Natural killer cell (primary cell): ENCODE measurements at regions not wholly inside any gene's neighbourhood (a gene's known extent, or its start where the extent isn't known, plus 50 kb on each side); places are given as distances from the start of the nearest gene placed in this dataset.

Source experiments
- ATAC-seq, 3 donors: fragments of 150-1000 bp in 2 of 3; fragments of 200-7000 bp in 1 of 3; cut with Tn5 transposase; 1 replicate in 1 of 3; 2 replicates in 2 of 3; pipeline ENCODE4 v1.10.0; 2021; ENCODE audit warnings: mild to moderate bottlenecking in 2 of 3, moderate library complexity in 2 of 3
- DNase-seq, 2 donors: peaks; one replicate each; pipeline versions ENCODE4 v3.0.0 to v3.0.0-alpha.2; 2013 to 2021; ENCODE audit warnings: mixed read lengths in 1 of 2
- H3K27ac ChIP-seq: one replicate; pipeline ENCODE4 v1.5.1; 2013; ENCODE audit warnings: mild to moderate bottlenecking, low read length
- H3K27me3 ChIP-seq: one replicate; pipeline ENCODE4 v1.6.1; 2013; ENCODE audit warnings: low read length; ENCODE audit not compliant: control insufficient read depth, insufficient read depth
- H3K36me3 ChIP-seq: one replicate; pipeline ENCODE4 v1.6.1; 2013; ENCODE audit warnings: low read length; ENCODE audit not compliant: control insufficient read depth, insufficient read depth
- H3K4me1 ChIP-seq: one replicate; pipeline ENCODE4 v1.6.1; 2013; ENCODE audit warnings: low read length; ENCODE audit not compliant: control insufficient read depth, insufficient read depth
- H3K4me3 ChIP-seq: one replicate; pipeline ENCODE4 v1.5.1; 2013; ENCODE audit warnings: low read length
- H3K9me3 ChIP-seq: one replicate; pipeline ENCODE4 v1.6.1; 2013; ENCODE audit warnings: low read length; ENCODE audit not compliant: control insufficient read depth, insufficient read depth
- H3K27ac Mint-ChIP-seq, 2 donors: one replicate each; pipeline ENCODE4 v1.8.0; 2022; ENCODE audit warnings: mild to moderate bottlenecking in 2 of 2, mixed read lengths in 2 of 2, moderate library complexity in 1 of 2
- H3K27me3 Mint-ChIP-seq, 2 donors: one replicate each; pipeline ENCODE4 v1.8.0; 2022; ENCODE audit warnings: low read depth in 2 of 2, mixed read lengths in 2 of 2
- H3K36me3 Mint-ChIP-seq: one replicate; pipeline ENCODE4 v1.8.0; 2022; ENCODE audit warnings: mixed read lengths
- H3K4me1 Mint-ChIP-seq, 2 donors: one replicate each; pipeline ENCODE4 v1.8.0; 2022; ENCODE audit warnings: mixed read lengths in 2 of 2
- H3K4me3 Mint-ChIP-seq: one replicate; pipeline ENCODE4 v1.8.0; 2022; ENCODE audit warnings: mild to moderate bottlenecking, moderate library complexity, mixed read lengths
- H3K9me3 Mint-ChIP-seq, 2 donors: one replicate each; pipeline ENCODE4 v1.8.0; 2022; ENCODE audit warnings: mixed read lengths in 2 of 2
- WGBS: methylation state at CpG from one replicate; pipeline ENCODE4 v1.1.7; 2013; ENCODE audit warnings: missing lambda C conversion rate; ENCODE audit not compliant: insufficient coverage; 5-methylcytosine and 5-hydroxymethylcytosine counted together
- intact Hi-C: fragments of 100-400 bp; cut with micrococcal nuclease; formaldehyde crosslinking; loops from one replicate; pipeline ENCODE4 v1.14.2; 2022
- TF ChIP-seq, protein P1 (sequence below): fragments of 200-600 bp; IDR thresholded peaks from one replicate; pipeline ENCODE4 v1.8.0; 2022; ENCODE audit warnings: antibody characterized with exemption

- H3K4me1 Mint-ChIP-seq: no peaks in the 10 kb centered on the region
- Histone ChIP-seq H3K4me1 (no peaks in the 10 kb centered on the region), H3K36me3 (no peaks in the 10 kb centered on the region), H3K9me3 (peaks cover 11% of the 10 kb centered on the region), H3K27me3 (no peaks in the 10 kb centered on the region), H3K27ac (no peak overlapping the region), H3K4me3 (no peak overlapping the region)
- ATAC-seq (no peak), DNase-seq (no peak)
- H3K27ac Mint-ChIP-seq: no peak overlapping the region
- intact Hi-C loops: no loop called here
- H3K4me3 Mint-ChIP-seq: no peak overlapping the region
- peaks cover 21 to 28% of the 10 kb centered on the region in 2 donors for H3K9me3 Mint-ChIP-seq
- H3K27me3 Mint-ChIP-seq: no peaks in the 10 kb centered on the region
- peaks cover 37% of the 10 kb centered on the region for H3K36me3 Mint-ChIP-seq
- 95% methylated on average over 1 of the region's 2 CpGs for WGBS
- TF ChIP-seq, protein P1, sequence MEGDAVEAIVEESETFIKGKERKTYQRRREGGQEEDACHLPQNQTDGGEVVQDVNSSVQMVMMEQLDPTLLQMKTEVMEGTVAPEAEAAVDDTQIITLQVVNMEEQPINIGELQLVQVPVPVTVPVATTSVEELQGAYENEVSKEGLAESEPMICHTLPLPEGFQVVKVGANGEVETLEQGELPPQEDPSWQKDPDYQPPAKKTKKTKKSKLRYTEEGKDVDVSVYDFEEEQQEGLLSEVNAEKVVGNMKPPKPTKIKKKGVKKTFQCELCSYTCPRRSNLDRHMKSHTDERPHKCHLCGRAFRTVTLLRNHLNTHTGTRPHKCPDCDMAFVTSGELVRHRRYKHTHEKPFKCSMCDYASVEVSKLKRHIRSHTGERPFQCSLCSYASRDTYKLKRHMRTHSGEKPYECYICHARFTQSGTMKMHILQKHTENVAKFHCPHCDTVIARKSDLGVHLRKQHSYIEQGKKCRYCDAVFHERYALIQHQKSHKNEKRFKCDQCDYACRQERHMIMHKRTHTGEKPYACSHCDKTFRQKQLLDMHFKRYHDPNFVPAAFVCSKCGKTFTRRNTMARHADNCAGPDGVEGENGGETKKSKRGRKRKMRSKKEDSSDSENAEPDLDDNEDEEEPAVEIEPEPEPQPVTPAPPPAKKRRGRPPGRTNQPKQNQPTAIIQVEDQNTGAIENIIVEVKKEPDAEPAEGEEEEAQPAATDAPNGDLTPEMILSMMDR: no peak
Observed at GRCh38 chr6:145442110-145442509, 293.2 kb downstream of the EPM2A start.

- Mint-ChIP-seq H3K27ac (no peak overlapping the region), H3K9me3 (peaks cover 16 to 26% of the 10 kb centered on the region in 2 donors)
Observed at GRCh38 chr6:145445674-145446073, 289.6 kb downstream of the EPM2A start.

GRCh38 chr6:145451029-145451428 is 284.3 kb downstream of the EPM2A start:
- Histone ChIP-seq H3K4me3 (no peak overlapping the region), H3K9me3 (no peaks in the 10 kb centered on the region), H3K4me1 (no peaks in the 10 kb centered on the region), H3K27me3 (no peaks in the 10 kb centered on the region), H3K27ac (no peak overlapping the region), H3K36me3 (no peaks in the 10 kb centered on the region)
- no peaks in the 10 kb centered on the region for H3K27me3 Mint-ChIP-seq
- H3K27ac Mint-ChIP-seq: no peak overlapping the region
- intact Hi-C loops: no loop called here
- no peaks in the 10 kb centered on the region for H3K4me1 Mint-ChIP-seq
- peaks cover 12 to 22% of the 10 kb centered on the region in 2 donors for H3K9me3 Mint-ChIP-seq
- TF ChIP-seq, protein P1: no peak
- ATAC-seq: no peak
- no CpG with 5 or more reads among the region's 1 CpG for WGBS
- no peak for DNase-seq
- H3K4me3 Mint-ChIP-seq: no peak overlapping the region
- no peaks in the 10 kb centered on the region for H3K36me3 Mint-ChIP-seq

More at GRCh38 chr6:145445674-145446073, 289.6 kb downstream of the EPM2A start:
- WGBS: 70% methylated on average over 1 of the region's 1 CpG
- no peak for DNase-seq
- ATAC-seq: no peak
- no peaks in the 10 kb centered on the region for H3K4me1 ChIP-seq
- Mint-ChIP-seq H3K4me3 (no peak overlapping the region), H3K27me3 (no peaks in the 10 kb centered on the region), H3K4me1 (no peaks in the 10 kb centered on the region), H3K36me3 (peaks cover 23% of the 10 kb centered on the region)
- no peaks in the 10 kb centered on the region for H3K36me3 ChIP-seq
- H3K27me3 ChIP-seq: no peaks in the 10 kb centered on the region
- H3K9me3 ChIP-seq: peaks cover 11% of the 10 kb centered on the region
- TF ChIP-seq, protein P1: no peak
- H3K4me3 ChIP-seq: no peak overlapping the region
- intact Hi-C loops: no loop called here
- no peak overlapping the region for H3K27ac ChIP-seq

DNA sequence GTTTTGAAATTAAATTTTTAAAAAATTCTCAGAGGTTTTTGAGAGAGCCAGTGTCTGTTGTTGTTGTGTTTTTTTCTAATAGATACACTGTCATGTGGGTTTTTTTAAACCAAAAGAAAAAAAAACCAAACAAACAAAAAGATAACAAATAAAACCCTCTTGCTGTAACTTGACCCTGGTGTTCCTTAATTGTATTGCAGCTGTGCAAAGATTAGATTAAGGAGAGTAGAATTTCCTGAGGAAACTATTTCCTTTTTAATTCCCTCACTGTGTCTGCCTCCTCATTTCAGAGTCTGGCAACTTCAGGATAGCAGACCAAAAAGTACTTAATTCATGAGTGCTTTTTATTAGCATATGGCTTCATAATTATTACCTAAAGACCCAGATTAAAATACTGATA is 281.9 kb downstream of the EPM2A start:
- Histone ChIP-seq H3K36me3 (no peaks in the 10 kb centered on the region), H3K27me3 (no peaks in the 10 kb centered on the region), H3K4me3 (no peak overlapping the region), H3K9me3 (peaks cover 3% of the 10 kb centered on the region), H3K27ac (no peak overlapping the region), H3K4me1 (no peaks in the 10 kb centered on the region)
- Mint-ChIP-seq H3K27ac (no peak overlapping the region), H3K4me3 (no peak overlapping the region), H3K4me1 (no peaks in the 10 kb centered on the region), H3K9me3 (peaks cover 10 to 16% of the 10 kb centered on the region in 2 donors), H3K27me3 (no peaks in the 10 kb centered on the region), H3K36me3 (no peaks in the 10 kb centered on the region)
- no peak for DNase-seq
- intact Hi-C loops: no loop called here
- no peak for ATAC-seq
- TF ChIP-seq, protein P1: no peak
